Stomach (tissue), 4 donors: ENCODE measurements at regions not wholly inside any gene's neighbourhood (a gene's known extent, or its start where the extent isn't known, plus 50 kb on each side); places are given as distances from the start of the nearest gene placed in this dataset.

ENCODE experiments used
- CTCF ChIP-seq, 7 experiments: fragments of 450-650 bp in 4 of 7; fragments of 200-600 bp in 3 of 7; sonication (generic) in 3 of 7; IDR thresholded peaks; one replicate each; pipeline ENCODE4 v1.5.1; 2016 to 2019; ENCODE audit warnings: antibody characterized with exemption in 7 of 7, control low read depth in 2 of 7, mild to moderate bottlenecking in 1 of 7
- EP300 ChIP-seq: sonication (generic); formaldehyde crosslinking; IDR thresholded peaks from one replicate; pipeline ENCODE4 v1.6.1; 2017; ENCODE audit warnings: antibody characterized with exemption
- POLR2A ChIP-seq, 4 donors: fragments of 450-650 bp; IDR thresholded peaks; one replicate each; pipeline ENCODE4 v1.6.1; 2016; ENCODE audit warnings: antibody characterized with exemption in 4 of 4, control low read depth in 2 of 4, mild to moderate bottlenecking in 1 of 4, moderate library complexity in 1 of 4

DNA sequence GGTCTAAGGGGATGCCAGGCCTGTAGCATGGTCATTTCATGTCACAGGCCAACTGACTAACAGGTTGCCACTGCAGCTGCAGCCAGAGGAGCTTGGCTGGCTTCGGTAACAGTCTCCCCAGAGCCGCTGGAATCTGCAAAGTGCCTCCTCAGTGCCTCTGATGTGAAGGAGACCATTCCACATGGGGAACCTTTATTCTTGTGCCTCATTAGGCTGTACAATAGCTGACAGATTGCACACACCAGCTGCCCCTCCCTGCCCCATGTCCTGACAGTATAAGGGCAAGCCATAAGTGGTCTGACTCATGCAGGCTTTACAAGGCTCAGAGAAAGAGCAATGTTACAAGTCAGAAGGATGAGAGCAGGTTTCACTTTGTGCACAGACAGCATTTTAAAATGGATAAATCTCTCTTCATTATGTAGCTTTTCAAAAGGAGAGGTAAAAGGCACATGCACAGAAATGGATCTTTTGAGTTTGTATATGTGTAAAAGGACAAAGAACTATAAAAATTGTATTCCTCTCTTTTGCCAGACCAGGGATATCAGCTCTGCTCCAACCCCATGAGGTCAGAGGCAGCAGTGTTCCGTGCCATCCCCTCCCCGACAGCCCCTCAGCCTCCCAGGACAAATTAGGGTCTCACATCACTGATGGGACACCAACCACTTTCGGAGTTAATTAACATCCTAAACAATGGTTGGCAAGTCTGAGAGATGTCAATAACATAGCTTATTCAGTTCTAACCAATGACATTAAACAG, 467.8 kb downstream of the TMEM232 start:
- TF ChIP-seq CTCF (IDR thresholded peaks at IDR 0.05): no peak
- no peak for TF ChIP-seq EP300
- no peak for TF ChIP-seq POLR2A (IDR thresholded peaks at IDR 0.05)
